HG02798 (cell line): ENCODE measurements at regions not wholly inside any gene's neighbourhood (a gene's known extent, or its start where the extent isn't known, plus 50 kb on each side); places are given as distances from the start of the nearest gene placed in this dataset.

Experiments
- ATAC-seq: cut with Tn5 transposase; IDR thresholded peaks from one replicate; pipeline ENCODE4 v1.9.1; 2021; ENCODE audit warnings: mild to moderate bottlenecking; ENCODE audit not compliant: unreplicated experiment, poor library complexity

DNA sequence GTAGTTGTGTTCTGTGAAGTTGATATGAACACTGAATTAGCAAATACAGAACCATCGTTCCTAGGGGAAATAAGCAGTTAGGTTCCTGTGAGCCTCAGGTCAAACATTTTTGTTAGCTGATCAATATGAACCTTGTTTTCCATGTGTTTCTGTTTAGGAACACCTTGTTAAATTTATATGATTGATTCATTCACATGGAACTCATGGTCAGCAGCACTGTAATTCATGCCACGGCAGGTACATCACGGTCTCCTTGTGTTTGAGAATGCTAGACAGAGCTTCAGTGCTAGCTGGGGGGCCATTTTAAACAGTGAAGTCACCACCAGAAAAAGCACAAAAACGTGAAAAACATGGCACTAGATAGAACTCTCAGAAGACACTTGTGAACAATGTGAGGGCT is 62.2 kb downstream of the MYCN start:
- no peak for ATAC-seq

DNA sequence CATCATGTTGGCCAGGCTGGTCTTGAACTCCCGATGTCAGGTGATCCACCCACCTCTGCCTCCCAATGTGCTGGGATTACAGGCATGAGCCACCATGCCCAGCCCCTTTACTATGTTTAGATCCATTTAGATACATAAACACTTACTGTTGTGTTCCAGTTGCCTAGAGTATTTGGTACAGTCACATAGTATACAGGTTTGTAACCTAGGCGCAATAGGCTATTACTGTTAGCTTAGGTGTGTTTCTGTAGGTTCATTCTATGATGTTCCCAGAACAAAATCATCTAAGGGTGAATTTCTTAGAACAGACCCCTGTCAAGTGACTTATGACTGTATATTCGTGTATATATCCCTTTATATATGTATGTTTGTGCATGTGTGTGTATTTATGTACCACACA is 61.8 kb downstream of the MYCN start:
- no peak for ATAC-seq

- no peak for ATAC-seq
These were observed 60.3 kb downstream of the MYCN start for GRCh38 chr2:16000642-16001041.

GRCh38 chr2:15999596-16000469 is 59.5 kb downstream of the MYCN start:
- no peak for ATAC-seq

DNA sequence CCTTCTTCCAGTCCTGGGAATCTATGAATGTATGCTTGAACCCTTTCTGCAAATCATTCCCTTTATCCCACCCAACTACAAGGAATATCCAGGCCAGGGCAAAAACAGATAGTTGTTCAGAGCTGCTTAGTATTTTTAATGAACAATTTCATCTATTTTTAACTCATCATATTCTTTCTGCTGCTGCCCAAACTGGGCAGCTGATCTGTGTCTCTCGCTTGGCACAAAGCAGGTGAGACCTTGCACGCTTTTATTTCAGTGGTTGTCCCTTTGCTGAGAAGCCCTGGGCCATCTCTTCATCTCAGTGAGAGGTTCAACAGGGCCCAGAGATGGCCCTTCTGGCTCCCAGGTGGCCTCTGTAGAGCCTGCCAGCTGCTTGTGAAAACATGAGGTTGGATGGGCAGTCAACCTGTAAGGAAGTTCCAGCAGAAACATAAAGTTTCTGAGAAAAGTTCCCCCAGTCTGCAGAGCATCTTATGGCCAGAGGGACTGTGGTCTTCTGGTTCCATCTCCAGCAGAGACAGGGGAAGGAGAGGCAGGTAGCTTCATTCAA is 57.5 kb downstream of the MYCN start:
- ATAC-seq: no peak

DNA sequence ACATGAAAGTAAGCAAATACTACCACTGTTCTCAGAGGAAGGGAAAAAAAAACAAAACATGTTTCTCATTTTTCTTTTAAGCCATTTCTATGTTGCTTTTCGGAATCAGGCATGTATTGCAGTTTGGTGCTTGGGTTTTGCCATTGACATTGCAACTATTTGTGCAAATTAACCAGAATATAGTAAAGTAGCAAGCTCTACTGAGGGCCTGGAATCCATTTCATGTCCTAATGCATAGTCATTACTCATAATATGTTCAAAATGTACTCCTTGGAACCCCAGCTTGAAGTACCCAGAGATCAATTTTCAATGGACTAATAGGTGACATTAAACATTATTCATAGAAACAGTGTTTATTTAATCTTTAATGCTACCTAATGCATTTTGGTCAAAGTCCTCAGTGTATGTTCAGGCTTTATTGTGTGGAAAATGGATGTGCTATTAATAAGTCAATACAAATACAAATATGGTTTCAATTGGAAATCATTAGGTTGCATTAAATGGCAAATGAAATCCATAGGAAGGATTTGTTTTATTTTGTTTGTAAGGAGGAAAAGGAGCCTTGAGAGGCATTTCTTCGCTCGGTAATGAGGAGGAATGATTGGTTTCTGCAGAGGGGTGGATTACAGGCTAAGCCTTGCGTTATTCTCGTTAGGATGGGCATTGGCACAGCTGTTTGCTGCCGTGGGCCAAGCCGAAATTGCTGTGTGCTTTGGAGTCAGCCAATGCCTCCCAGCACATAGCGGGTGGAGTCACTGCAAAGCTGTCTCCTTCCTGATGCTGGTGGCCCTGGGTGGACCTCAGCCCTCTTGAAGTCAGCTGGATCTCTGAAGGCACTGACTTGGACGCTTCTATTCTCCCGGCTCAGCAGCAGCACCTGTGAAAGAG is 56.4 kb downstream of the MYCN start:
- ATAC-seq: no peak
